Body of pancreas (tissue), 4 donors: ENCODE measurements at regions not wholly inside any gene's neighbourhood (a gene's known extent, or its start where the extent isn't known, plus 50 kb on each side); places are given as distances from the start of the nearest gene placed in this dataset.

Experiments used
- ATAC-seq: fragments of 150-250 bp; one replicate; pipeline ENCODE4 v1.9.1; 2016
- DNase-seq, 4 donors: peaks; one replicate each; pipeline ENCODE4 v3.0.0-alpha.2; 2019
- H3K27ac ChIP-seq, 4 donors: fragments of 200-600 bp; sonication (generic); 1 replicate in 3 of 4; 2 replicates in 1 of 4; pipeline versions ENCODE4 v1.5.1 to v1.6.1; 2016 to 2019; ENCODE audit warnings: mild to moderate bottlenecking in 1 of 4, mixed read lengths in 1 of 4, moderate library complexity in 1 of 4
- H3K27me3 ChIP-seq, 2 donors: fragments of 200-600 bp; sonication (generic); one replicate each; pipeline ENCODE4 v1.6.0; 2016; ENCODE audit warnings: mild to moderate bottlenecking in 1 of 2
- H3K36me3 ChIP-seq, 2 donors: fragments of 200-600 bp; sonication (generic); replicated peaks in 1 of 2; 2 replicates each; pipeline ENCODE4 v1.5.1; 2016; ENCODE audit warnings: low read depth in 2 of 2; ENCODE audit not compliant: insufficient read depth in 1 of 2
- H3K4me1 ChIP-seq: fragments of 200-600 bp; sonication (generic); one replicate; pipeline ENCODE4 v1.6.0; 2016
- H3K4me3 ChIP-seq, 2 donors: fragments of 200-600 bp; sonication (generic); 1 replicate in 1 of 2; 2 replicates in 1 of 2; pipeline ENCODE4 v1.5.1; 2016 to 2019
- H3K9me3 ChIP-seq, 3 donors: fragments of 200-600 bp; sonication (generic); 1 replicate in 2 of 3; 2 replicates in 1 of 3; pipeline ENCODE4 v1.5.1; 2016
- CTCF ChIP-seq, 7 experiments: fragments of 450-650 bp in 4 of 7; fragments of 200-600 bp in 3 of 7; sonication (generic) in 3 of 7; IDR thresholded peaks; one replicate each; pipeline ENCODE4 v1.5.1; 2016 to 2019; ENCODE audit warnings: antibody characterized with exemption in 7 of 7
- POLR2A ChIP-seq, 3 donors: fragments of 450-650 bp; IDR thresholded peaks; one replicate each; pipeline ENCODE4 v1.6.1; 2016; ENCODE audit warnings: antibody characterized with exemption in 3 of 3, mild to moderate bottlenecking in 2 of 3
- WGBS, 2 donors: methylation state at CpG; one replicate each; pipeline ENCODE4 v1.1.5; 2017; 5-methylcytosine and 5-hydroxymethylcytosine counted together
- intact Hi-C: fragments of 100-400 bp; cut with DNase I; formaldehyde crosslinking; loops from one replicate; pipeline ENCODE4 v1.15.1; 2023

- H3K4me1 ChIP-seq, result no peaks in the 10 kb centered on the region
- ATAC-seq (no peak), DNase-seq (no peak)
- no peak for TF ChIP-seq POLR2A (IDR thresholded peaks at IDR 0.05)
- TF ChIP-seq CTCF (IDR thresholded peaks at IDR 0.05), result no peak
- H3K4me3 ChIP-seq, result no peak overlapping the region
- no peaks in the 10 kb centered on the region for H3K9me3 ChIP-seq
- no peaks in the 10 kb centered on the region for H3K27me3 ChIP-seq
- no peak overlapping the region for H3K27ac ChIP-seq
- WGBS, 2 donors, result 70 to 79% methylated on average over 2 of the region's 2 CpGs
- intact Hi-C loops, result no loop called here
- no peaks in the 10 kb centered on the region for H3K36me3 ChIP-seq
Measured at GRCh38 chr4:12973522-12973921, 510.6 kb downstream of the RAB28 start.

- no peak for ATAC-seq
Measured at GRCh38 chr4:12968345-12968744, 515.8 kb downstream of the RAB28 start.

GRCh38 chr4:12966726-12967125, 517.4 kb downstream of the RAB28 start:
- TF ChIP-seq POLR2A (IDR thresholded peaks at IDR 0.05), result no peak
- TF ChIP-seq CTCF (IDR thresholded peaks at IDR 0.05), result no peak
- intact Hi-C loops, result no loop called here
- H3K4me1 ChIP-seq, result no peaks in the 10 kb centered on the region
- no peak overlapping the region for H3K4me3 ChIP-seq
- H3K9me3 ChIP-seq, result no peaks in the 10 kb centered on the region
- ATAC-seq (no peak), DNase-seq (no peak)
- 76 to 81% methylated on average over 5 of the region's 5 CpGs for WGBS, 2 donors
- no peak overlapping the region for H3K27ac ChIP-seq
- H3K36me3 ChIP-seq, result no peaks in the 10 kb centered on the region
- H3K27me3 ChIP-seq, result no peaks in the 10 kb centered on the region

More at GRCh38 chr4:12968345-12968744, 515.8 kb downstream of the RAB28 start:
- TF ChIP-seq POLR2A (IDR thresholded peaks at IDR 0.05), result no peak
- no peak for TF ChIP-seq CTCF (IDR thresholded peaks at IDR 0.05)
- WGBS, 2 donors, result 64 to 66% methylated on average over 4 of the region's 4 CpGs
- H3K27ac ChIP-seq, result no peak overlapping the region
- no peaks in the 10 kb centered on the region for H3K4me1 ChIP-seq
- no peaks in the 10 kb centered on the region for H3K27me3 ChIP-seq
- intact Hi-C loops, result no loop called here
- no peaks in the 10 kb centered on the region for H3K9me3 ChIP-seq
- no peak overlapping the region for H3K4me3 ChIP-seq
- DNase-seq, result no peak
- H3K36me3 ChIP-seq, result no peaks in the 10 kb centered on the region

GRCh38 chr4:12965334-12965733, 518.8 kb downstream of the RAB28 start:
- DNase-seq (no peak), ATAC-seq (no peak)
- Histone ChIP-seq H3K4me1 (no peaks in the 10 kb centered on the region), H3K36me3 (no peaks in the 10 kb centered on the region), H3K27ac (no peak overlapping the region), H3K27me3 (no peaks in the 10 kb centered on the region), H3K4me3 (no peak overlapping the region), H3K9me3 (no peaks in the 10 kb centered on the region)
- intact Hi-C loops, result no loop called here
- 61 to 62% methylated on average over 4 of the region's 4 CpGs for WGBS, 2 donors
- TF ChIP-seq POLR2A (IDR thresholded peaks at IDR 0.05) (no peak), CTCF (IDR thresholded peaks at IDR 0.05) (no peak)

GRCh38 chr4:12963912-12964311, 520.2 kb downstream of the RAB28 start:
- no peak for TF ChIP-seq CTCF (IDR thresholded peaks at IDR 0.05)
- TF ChIP-seq POLR2A (IDR thresholded peaks at IDR 0.05), result no peak
- Histone ChIP-seq H3K27ac (no peak overlapping the region), H3K9me3 (no peaks in the 10 kb centered on the region), H3K27me3 (no peaks in the 10 kb centered on the region), H3K36me3 (no peaks in the 10 kb centered on the region), H3K4me3 (no peak overlapping the region), H3K4me1 (no peaks in the 10 kb centered on the region)
- 34 to 42% methylated on average over 1 of the region's 1 CpG for WGBS, 2 donors
- ATAC-seq (no peak), DNase-seq (no peak)
- intact Hi-C loops, result no loop called here
